H7 (cell line): ENCODE measurements at regions not wholly inside any gene's neighbourhood (a gene's known extent, or its start where the extent isn't known, plus 50 kb on each side); places are given as distances from the start of the nearest gene placed in this dataset.
"Not testable (repeated sequence)": the region's sequence is repeated elsewhere in the genome, so short reads cannot be mapped to it uniquely, and the experiment has no call there.

Experiments used
- DNase-seq: peaks from one replicate; pipeline ENCODE4 v3.0.0; 2012
- H3K27me3 ChIP-seq: 2 replicates; pipeline ENCODE4 v1.6.0; 2011; ENCODE audit warnings: mild to moderate bottlenecking, low read length; ENCODE audit not compliant: control insufficient read depth, insufficient read depth
- H3K36me3 ChIP-seq: replicated peaks from 2 replicates; pipeline ENCODE4 v1.5.1; 2011; ENCODE audit warnings: low read length; ENCODE audit not compliant: control insufficient read depth, insufficient read depth
- H3K4me3 ChIP-seq: 2 replicates; pipeline ENCODE4 v1.5.1; 2011; ENCODE audit warnings: low read depth, mild to moderate bottlenecking, control low read depth, low read length, moderate library complexity; ENCODE audit not compliant: insufficient read depth

DNA sequence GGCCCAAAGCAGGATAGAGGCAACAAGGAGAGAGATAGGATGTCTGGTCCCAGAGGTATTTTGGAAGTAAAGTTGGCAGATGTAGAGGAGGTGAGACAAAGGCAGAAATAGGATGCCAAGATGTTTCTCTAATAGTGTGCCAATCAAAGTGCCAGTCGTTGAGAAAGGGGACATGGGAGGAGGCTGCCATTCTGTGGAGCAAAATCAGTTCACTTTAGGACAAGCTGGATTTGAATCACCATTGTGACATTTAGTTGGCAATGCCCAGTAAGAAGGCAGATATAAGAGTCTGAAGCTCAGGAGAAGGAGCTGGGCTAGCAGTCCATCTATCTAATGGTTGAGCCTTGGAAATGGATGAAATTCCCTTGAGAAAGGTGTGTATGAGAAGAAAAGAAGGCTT lies 53.8 kb downstream of the ADRB2 start:
- Histone ChIP-seq H3K36me3 (no peaks in the 10 kb centered on the region), H3K27me3 (no peaks in the 10 kb centered on the region), H3K4me3 (no peak overlapping the region)
- DNase-seq = no peak

DNA sequence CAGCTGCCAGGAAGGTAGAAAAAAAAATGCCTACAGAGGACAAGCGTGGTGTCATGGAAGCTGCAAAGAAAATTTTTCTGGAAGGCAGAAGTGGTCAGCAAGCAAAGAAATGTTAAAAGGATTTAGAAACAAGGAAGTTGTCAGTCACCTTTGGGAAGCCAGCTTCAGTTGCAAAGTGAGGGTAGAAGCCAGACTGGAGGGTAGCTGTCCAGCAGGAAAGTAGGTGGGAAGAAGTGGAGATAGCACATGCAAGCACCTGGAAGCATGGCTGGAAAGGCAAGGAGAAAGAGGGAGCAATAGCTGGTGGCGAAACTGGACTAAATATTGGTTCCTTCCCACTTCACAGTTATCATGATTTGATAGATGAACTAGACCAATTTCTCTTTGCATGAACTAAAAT lies 54.3 kb downstream of the ADRB2 start:
- DNase-seq = no peak
- no peak overlapping the region for H3K4me3 ChIP-seq
- no peaks in the 10 kb centered on the region for H3K36me3 ChIP-seq
- H3K27me3 ChIP-seq = no peaks in the 10 kb centered on the region

DNA sequence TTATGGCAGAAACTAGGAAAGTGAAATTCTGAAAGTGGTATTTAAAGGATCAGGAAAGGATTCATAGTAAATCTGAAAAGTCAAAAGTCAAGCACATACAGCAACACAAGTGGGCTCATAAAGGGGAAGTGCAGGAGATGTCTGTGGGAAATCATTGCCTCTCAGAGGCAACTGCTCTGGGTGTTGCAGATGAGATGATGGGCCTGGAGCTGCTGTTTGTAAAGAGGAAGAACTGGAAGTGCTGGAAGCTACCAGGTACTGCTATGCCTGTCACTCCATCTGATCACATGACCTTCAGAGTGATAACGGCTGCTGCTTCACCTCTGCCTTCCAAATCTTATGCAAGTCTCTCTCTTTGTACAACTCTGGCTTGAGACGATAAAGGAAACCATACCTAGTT lies 55.9 kb downstream of the ADRB2 start:
- H3K36me3 ChIP-seq = no peaks in the 10 kb centered on the region
- no peak for DNase-seq
- H3K4me3 ChIP-seq = no peak overlapping the region
- no peaks in the 10 kb centered on the region for H3K27me3 ChIP-seq

DNA sequence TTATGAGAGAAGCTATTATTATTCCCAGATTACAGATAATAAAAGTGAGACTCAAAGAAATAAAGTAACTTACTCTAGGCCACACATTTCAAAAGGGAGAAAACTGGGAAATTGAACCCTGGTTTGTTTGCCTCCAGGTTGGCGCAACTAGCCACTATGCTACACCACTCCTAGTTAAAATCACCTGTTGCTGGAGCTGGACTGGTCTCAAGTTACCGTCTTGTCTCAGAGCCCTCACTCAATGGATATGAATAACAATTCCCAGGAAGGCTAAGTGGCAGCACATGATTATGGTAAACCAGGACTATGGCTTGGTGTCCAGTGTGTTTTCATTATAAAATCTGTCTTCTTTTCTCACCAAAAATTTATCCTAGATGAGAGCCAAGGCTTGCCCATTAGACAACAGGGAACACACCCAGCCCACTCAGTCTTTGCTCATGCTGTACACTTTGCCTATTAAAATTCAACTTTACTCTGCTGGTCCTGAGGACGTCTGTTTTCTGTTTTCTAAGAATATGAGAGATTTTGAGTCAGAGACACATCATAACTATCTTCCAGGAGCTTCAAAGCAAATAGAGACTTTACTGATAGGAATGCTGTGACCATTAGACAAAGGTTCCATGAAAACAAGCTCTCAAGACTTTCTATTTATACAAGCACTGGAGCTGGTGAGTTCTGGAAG lies 58.1 kb downstream of the ADRB2 start:
- no peaks in the 10 kb centered on the region for H3K36me3 ChIP-seq
- no peaks in the 10 kb centered on the region for H3K27me3 ChIP-seq
- H3K4me3 ChIP-seq = no peak overlapping the region
- no peak for DNase-seq

DNA sequence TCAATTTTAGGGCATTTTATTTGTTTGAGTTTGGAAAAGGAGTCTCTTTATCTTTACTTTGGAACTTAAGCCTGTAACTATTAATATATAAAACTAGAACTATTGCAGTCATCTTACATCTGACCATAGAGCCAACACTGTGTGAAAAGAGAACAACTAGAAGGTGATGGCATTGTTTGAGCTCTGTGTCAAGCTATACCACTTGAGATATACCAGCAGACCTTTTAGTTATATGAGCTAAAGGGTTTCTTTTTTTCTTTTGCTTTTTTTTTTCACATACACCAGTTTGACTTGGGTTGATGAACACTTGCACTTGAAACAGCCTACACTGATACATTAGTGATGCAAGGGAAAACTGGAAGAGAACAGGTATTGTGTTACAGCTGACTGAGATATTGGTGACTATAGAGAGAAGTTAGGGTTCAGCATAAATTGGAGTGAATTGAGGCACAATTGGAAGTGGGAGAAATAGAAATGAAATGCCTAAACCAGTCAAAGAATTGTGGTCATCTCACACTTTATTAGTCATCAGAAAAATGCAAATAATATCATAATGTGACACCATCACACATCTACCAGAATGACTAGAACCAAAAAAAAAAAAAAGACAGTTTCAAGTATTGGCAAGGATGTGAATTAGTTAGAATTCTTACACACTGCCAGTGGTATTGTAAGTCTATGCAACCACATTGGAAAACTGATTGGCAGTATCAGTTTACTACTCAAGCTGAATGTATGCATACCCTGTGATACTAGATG lies 60.9 kb downstream of the ADRB2 start:
- Histone ChIP-seq H3K36me3 (no peaks in the 10 kb centered on the region), H3K4me3 (no peak overlapping the region), H3K27me3 (no peaks in the 10 kb centered on the region)
- DNase-seq = no peak

DNA sequence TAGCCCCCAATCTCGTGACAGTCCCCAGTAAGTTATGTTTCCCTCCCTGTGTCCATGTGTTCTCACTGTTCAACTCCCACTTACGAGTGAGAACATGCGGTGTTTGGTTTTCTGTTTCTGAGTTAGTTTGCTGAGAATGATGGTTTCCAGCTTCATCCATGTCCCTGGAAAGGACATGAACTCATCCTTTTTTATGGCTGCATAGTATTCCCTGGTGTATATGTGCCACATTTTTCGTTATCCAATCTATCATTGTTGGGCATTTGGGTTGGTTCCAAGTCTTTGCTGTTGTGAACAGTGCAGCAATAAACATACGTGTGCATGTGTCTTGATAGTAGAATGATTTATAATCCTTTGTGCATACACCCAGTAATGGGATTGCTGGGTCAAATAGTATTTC lies 63.5 kb downstream of the ADRB2 start:
- H3K4me3 ChIP-seq, H3K36me3 ChIP-seq, H3K27me3 ChIP-seq, DNase-seq: not testable (repeated sequence)

DNA sequence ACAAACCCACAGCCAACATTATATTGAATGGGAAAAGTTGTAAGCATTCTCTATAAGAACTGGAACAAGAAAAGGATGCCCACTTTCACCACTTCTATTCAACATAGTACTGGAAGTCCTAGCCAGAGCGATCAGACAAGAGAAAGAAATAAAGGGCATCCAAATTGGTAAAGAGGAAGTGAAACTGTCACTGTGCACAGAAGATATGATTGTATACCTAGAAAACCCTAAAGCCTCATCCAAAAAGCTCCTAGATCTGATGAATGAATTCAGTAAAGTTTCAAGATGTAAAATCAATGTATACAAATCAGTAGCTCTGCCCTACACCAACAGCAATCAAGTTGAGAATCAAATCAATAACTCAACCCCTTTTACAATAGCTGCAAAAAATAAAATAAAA lies 69.0 kb downstream of the ADRB2 start:
- not testable (repeated sequence) for H3K36me3 ChIP-seq, H3K27me3 ChIP-seq, H3K4me3 ChIP-seq, DNase-seq

DNA sequence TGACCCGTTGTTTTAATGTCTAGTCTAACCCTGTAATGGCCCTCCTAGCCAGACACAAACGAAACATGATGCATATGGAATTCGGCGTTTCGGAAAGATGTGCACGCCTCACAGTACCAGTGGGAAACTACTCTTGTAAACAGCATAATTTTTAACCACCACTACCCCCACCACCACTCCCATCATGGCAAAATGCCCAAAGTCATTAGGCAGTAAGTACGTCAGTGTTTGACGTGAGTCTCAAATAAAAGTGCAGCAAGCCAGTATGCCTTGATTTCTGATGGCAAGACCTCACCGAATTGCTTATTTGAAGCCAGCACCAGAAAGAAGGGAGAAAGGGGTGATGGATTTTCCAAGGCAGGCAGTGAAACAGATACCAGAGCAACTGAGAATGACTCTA lies 71.4 kb downstream of the ADRB2 start:
- no peak for DNase-seq
- no peaks in the 10 kb centered on the region for H3K27me3 ChIP-seq
- H3K36me3 ChIP-seq = no peaks in the 10 kb centered on the region
- H3K4me3 ChIP-seq = no peak overlapping the region

DNA sequence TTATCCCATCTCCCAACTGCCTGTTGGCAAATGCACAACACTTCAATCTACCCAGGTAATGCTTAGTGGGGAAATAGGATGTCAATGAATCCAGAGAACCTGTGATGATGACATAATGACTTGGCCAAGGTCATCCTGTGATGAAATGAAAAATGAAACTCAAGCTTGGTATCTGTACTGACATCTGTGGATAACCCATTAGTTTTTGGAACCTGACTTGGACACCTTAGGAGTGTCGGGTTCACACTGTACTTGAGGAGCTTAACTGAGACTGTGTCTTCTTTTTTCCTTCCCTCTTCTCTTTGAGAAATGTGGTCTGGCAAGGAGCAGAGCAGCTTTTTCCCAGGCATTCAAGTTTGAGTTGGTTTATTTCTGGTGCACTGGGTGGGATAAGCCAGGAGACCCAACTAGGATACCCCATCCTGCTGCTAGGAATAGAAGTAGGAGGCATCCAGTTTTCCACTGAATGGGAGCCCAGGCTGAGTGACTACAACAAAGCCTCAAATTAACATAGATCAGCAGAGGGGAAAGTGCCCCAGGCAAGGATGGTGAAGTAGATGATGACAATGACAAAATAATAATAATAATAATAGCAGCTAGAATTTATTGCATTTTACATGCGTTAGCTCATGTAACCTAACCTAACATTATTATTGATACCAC lies 72.1 kb downstream of the ADRB2 start:
- no peak overlapping the region for H3K4me3 ChIP-seq
- no peaks in the 10 kb centered on the region for H3K36me3 ChIP-seq
- no peak for DNase-seq

DNA sequence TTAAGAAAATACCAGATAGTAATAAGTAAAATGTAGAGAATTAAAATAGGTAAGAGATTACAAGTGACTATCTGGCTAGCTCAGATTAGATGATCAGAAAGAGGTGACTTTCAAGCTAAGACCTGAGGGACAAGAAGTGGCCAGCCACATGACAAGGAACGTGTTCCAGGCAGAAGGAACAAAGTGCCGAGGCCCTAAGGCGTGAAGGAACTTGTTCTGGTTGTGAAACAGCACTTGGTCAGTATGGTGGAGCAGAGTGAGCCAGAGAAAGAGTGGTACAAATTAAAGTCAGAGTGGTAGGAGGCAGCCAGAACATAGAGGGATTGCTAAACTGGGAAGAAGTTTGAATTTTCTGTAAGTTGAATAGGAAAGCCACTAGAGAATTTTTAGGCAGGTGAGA lies 73.6 kb downstream of the ADRB2 start:
- Histone ChIP-seq H3K4me3 (no peak overlapping the region), H3K36me3 (no peaks in the 10 kb centered on the region)
- DNase-seq = no peak

More for the DNA sequence above, 72.1 kb downstream of the ADRB2 start:
- H3K27me3 ChIP-seq = no peaks in the 10 kb centered on the region

DNA sequence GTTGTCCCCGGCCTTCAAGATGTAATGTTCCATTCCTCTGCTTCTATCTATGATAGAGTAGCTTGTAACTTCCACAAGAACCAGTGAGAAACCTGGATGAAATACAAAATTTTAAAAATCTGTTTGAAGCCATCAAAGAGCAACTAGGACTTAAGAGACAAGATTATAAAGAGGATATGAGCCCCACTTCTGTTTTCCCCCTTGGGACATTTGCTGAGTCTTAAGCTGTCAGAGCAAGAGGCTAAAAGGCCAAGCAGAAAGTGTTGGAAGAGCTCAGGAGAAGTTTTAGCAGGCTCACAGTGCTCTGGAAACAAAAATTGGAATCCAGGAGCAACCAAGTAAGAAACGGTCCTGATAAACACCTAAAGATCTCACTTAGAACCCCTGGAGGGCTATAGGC lies 76.1 kb downstream of the ADRB2 start:
- H3K27me3 ChIP-seq = no peaks in the 10 kb centered on the region
- H3K36me3 ChIP-seq = no peaks in the 10 kb centered on the region
- no peak for DNase-seq
- no peak overlapping the region for H3K4me3 ChIP-seq

More for the DNA sequence above, 73.6 kb downstream of the ADRB2 start:
- H3K27me3 ChIP-seq = no peaks in the 10 kb centered on the region

DNA sequence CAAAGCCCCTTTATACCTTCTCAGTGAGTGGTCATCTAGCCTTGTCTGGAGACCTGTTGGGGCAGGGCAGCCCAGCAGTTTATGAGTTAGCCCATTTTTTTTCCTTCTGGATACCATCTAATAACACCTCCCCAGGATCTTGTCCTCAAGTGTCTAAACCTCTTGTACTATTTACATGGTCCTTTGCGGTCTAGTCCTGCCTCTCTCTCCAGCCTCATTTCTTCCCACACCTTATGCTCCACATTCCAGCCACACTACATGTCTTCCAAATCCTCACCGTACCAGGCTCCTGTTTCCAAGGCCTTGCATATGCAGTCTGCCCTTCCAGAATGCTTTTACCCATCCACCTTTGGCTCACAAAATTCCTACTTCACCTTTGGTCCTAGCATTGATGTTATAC lies 77.2 kb downstream of the ADRB2 start:
- no peaks in the 10 kb centered on the region for H3K27me3 ChIP-seq

DNA sequence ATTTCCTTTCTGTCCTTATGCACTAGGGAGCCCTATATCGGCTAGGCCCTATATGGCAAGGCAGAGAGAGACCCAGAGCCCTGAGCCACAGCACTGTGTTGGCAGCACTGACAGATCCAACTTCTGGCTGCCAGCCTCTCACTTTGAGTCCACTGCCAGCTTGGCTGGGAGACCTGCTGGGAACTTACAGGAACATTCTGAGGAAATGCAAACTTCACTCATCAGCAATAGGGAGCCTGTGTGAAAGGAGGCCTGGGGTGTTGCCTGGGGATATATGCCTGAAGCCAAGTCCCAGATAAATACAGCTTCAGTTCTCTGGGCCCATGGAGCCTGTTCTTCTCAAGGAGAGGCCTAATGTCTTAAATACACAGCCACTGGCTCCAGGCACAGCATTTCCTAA lies 78.0 kb downstream of the ADRB2 start:
- Histone ChIP-seq H3K36me3 (no peaks in the 10 kb centered on the region), H3K27me3 (no peaks in the 10 kb centered on the region), H3K4me3 (no peak overlapping the region)
- no peak for DNase-seq

More for the DNA sequence above, 77.2 kb downstream of the ADRB2 start:
- no peak for DNase-seq
- H3K36me3 ChIP-seq = no peaks in the 10 kb centered on the region
- H3K4me3 ChIP-seq = no peak overlapping the region

DNA sequence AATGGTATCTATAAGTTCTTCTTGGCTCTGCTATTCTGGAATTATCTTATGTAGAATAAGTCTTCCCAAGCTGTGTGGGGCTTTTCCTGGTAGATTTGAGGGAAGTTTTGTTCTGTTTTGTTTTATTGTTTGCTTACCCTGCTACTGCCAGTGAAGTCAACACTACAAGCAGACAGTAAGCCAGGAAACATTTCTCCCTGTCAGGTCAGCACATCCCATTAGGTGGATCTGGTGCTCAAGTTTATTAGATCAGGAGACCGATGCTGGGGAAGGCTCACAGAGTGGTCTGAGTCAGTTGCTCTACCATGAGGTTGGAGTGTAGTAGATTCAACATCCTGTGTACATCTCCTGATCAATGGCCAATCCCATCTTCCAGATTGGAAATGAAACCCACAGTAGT lies 79.1 kb downstream of the ADRB2 start:
- Histone ChIP-seq H3K4me3 (no peak overlapping the region), H3K36me3 (no peaks in the 10 kb centered on the region), H3K27me3 (no peaks in the 10 kb centered on the region)
- no peak for DNase-seq

DNA sequence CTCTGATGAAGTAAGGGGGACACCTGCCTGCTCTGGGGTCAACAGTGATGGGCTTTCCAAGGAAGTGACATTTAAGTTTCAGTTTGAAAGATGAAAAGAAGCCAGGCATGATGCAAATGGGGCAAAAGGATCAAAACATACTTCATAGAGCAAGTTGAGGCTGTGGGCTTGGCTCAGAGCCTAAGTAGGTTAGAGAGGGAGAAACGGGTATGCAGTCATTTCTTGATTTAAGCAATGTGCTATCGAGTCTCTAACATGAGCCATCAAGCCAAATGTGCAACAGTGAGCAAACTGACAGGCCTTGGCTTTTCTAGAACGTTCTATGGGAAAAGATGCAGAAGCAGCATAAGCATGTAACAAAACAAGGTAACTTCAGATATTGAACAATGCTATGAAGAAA lies 80.6 kb downstream of the ADRB2 start:
- Histone ChIP-seq H3K27me3 (no peaks in the 10 kb centered on the region), H3K36me3 (no peaks in the 10 kb centered on the region), H3K4me3 (no peak overlapping the region)
- no peak for DNase-seq
